MCF 10A (cell line): ENCODE measurements at regions not wholly inside any gene's neighbourhood (a gene's known extent, or its start where the extent isn't known, plus 50 kb on each side); places are given as distances from the start of the nearest gene placed in this dataset.

Experiments used
- BruUV-seq: library from RNA; stranded (reverse); fragments of 400-500 nt; replicated peaks from 2 replicates; lab custom pipeline; 2021; lab: Mats Ljungman, UMichigan
- CTCF ChIA-PET: fragments of 300-600 bp; sonication (Branson Sonifier 250); formaldehyde crosslinking; extraction: SDS; loops from one replicate; lab custom pipeline; 2021; ENCODE audit warnings: antibody characterized with exemption, inconsistent platforms; lab: Yijun Ruan, JAX
- POLR2A ChIA-PET: fragments of 300-600, 350-650 bp; sonication (Branson Sonifier 250); formaldehyde crosslinking; extraction: SDS; loops from one replicate; lab custom pipeline; 2020; ENCODE audit warnings: antibody characterized with exemption, inconsistent platforms; lab: Yijun Ruan, JAX
- DNase-seq: peaks from one replicate; pipeline ENCODE4 v3.0.0-alpha.2; 2018; ENCODE audit not compliant: unreplicated experiment
- H3K27ac Mint-ChIP-seq: one replicate; pipeline ENCODE4 v1.8.0; 2022; ENCODE audit warnings: mild to moderate bottlenecking, low read depth, mixed read lengths; ENCODE audit not compliant: unreplicated experiment
- H3K27me3 Mint-ChIP-seq: one replicate; pipeline ENCODE4 v1.8.0; 2022; ENCODE audit warnings: mixed read lengths; ENCODE audit not compliant: insufficient read depth, unreplicated experiment
- H3K36me3 Mint-ChIP-seq: one replicate; pipeline ENCODE4 v1.8.0; 2022; ENCODE audit warnings: mild to moderate bottlenecking, moderate library complexity, mixed read lengths; ENCODE audit not compliant: insufficient read depth, unreplicated experiment
- H3K4me1 Mint-ChIP-seq: one replicate; pipeline ENCODE4 v1.8.0; 2022; ENCODE audit warnings: mixed read lengths; ENCODE audit not compliant: insufficient read depth, unreplicated experiment
- H3K4me3 Mint-ChIP-seq: one replicate; pipeline ENCODE4 v1.8.0; 2022; ENCODE audit warnings: mild to moderate bottlenecking, moderate library complexity, mixed read lengths; ENCODE audit not compliant: unreplicated experiment
- H3K9me3 Mint-ChIP-seq: one replicate; pipeline ENCODE4 v1.8.0; 2022; ENCODE audit warnings: mixed read lengths; ENCODE audit not compliant: unreplicated experiment
- intact Hi-C: fragments of 100-400 bp; cut with micrococcal nuclease; formaldehyde crosslinking; loops from 2 replicates; pipeline ENCODE4 v1.14.1; 2022
- TF ChIP-seq, protein P1 (sequence below): fragments of 200-600 bp; IDR thresholded peaks from one replicate; pipeline ENCODE4 v1.8.0; 2022; ENCODE audit warnings: antibody characterized with exemption, mild to moderate bottlenecking; ENCODE audit not compliant: unreplicated experiment

DNA sequence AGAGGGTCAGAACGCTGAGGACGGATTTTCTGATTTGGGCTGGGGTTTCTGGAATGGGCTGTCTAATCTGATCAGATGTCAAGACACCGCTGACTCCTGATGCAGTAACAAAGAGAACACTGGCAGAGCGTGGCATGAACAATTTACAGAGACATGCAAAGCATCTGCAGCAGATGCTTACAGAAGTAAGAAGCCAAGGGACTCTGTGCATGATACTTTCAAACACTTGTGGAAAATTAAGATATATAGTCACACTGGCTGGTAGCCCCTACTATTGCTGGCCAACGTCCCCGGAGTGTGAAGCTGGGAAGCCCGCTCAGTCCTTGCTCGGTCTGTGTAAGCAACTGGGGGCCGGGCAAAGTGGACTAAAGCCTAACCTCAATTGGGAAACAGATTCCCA, 903.7 kb downstream of the BRD1 start:
- ChIA-PET POLR2A (interaction anchor here (0.6 kb wide), 1 partner anchor 856 kb away, joined by 4 read pairs; no protein-coding TSS in a partner anchor), CTCF (interaction anchor here (0.6 kb wide), 1 partner anchor 1112 kb away, joined by 4 read pairs; no protein-coding TSS in a partner anchor)
- H3K36me3 Mint-ChIP-seq, result no peaks in the 10 kb centered on the region
- DNase-seq, result no peak
- BruUV-seq, result no TSS peak
- TF ChIP-seq, protein P1, sequence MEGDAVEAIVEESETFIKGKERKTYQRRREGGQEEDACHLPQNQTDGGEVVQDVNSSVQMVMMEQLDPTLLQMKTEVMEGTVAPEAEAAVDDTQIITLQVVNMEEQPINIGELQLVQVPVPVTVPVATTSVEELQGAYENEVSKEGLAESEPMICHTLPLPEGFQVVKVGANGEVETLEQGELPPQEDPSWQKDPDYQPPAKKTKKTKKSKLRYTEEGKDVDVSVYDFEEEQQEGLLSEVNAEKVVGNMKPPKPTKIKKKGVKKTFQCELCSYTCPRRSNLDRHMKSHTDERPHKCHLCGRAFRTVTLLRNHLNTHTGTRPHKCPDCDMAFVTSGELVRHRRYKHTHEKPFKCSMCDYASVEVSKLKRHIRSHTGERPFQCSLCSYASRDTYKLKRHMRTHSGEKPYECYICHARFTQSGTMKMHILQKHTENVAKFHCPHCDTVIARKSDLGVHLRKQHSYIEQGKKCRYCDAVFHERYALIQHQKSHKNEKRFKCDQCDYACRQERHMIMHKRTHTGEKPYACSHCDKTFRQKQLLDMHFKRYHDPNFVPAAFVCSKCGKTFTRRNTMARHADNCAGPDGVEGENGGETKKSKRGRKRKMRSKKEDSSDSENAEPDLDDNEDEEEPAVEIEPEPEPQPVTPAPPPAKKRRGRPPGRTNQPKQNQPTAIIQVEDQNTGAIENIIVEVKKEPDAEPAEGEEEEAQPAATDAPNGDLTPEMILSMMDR, result no peak
- H3K9me3 Mint-ChIP-seq, result peaks cover 24% of the 10 kb centered on the region
- H3K4me1 Mint-ChIP-seq, result no peaks in the 10 kb centered on the region
- no peak overlapping the region for H3K27ac Mint-ChIP-seq
- intact Hi-C loops, result no loop called here
- no peak overlapping the region for H3K4me3 Mint-ChIP-seq
- H3K27me3 Mint-ChIP-seq, result no peaks in the 10 kb centered on the region

GRCh38 chr22:48923165-48923865, 904.4 kb downstream of the BRD1 start:
- Mint-ChIP-seq H3K27ac (no peak overlapping the region), H3K36me3 (no peaks in the 10 kb centered on the region), H3K4me1 (no peaks in the 10 kb centered on the region), H3K27me3 (no peaks in the 10 kb centered on the region), H3K4me3 (no peak overlapping the region), H3K9me3 (peaks cover 24% of the 10 kb centered on the region)
- intact Hi-C loops, result no loop called here
- TF ChIP-seq, protein P1, result no peak
- DNase-seq, result no peak
- CTCF ChIA-PET, result interaction anchor here (0.6 kb wide), 1 partner anchor 1111 kb away, joined by 4 read pairs; no protein-coding TSS in a partner anchor
- POLR2A ChIA-PET, result interaction anchor here (0.6 kb wide), 1 partner anchor 856 kb away, joined by 4 read pairs; no protein-coding TSS in a partner anchor
- no TSS peak for BruUV-seq

DNA sequence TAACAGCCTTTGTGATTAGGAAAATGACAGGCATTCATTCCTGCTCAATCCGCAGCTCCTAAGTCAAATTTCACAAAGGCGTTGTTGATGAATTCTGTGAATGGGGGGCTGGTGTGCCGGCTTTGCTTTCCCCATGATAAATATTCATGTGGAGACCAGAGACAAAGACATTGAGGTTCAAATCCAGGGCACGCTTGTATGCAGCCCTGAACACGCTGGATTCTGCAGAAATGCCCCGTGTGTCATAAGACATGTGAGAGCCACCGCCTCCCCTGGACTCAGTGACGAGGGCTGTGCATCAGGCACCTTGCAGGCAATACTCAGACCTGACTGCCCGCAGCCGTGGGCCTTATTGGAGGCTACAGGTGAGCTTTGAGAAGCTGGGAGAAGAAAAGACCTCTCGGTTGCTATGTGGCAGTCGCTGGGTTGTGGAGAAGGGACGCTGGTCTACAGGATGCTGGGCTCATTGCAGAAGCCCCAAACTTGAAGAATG, 906.2 kb downstream of the BRD1 start:
- no peaks in the 10 kb centered on the region for H3K36me3 Mint-ChIP-seq
- POLR2A ChIA-PET, result no interaction called here
- CTCF ChIA-PET, result no interaction called here
- intact Hi-C loops, result no loop called here
- TF ChIP-seq, protein P1, result no peak
- H3K27me3 Mint-ChIP-seq, result no peaks in the 10 kb centered on the region
- no peak for DNase-seq
- no peak overlapping the region for H3K27ac Mint-ChIP-seq
- H3K4me1 Mint-ChIP-seq, result no peaks in the 10 kb centered on the region
- BruUV-seq, result no TSS peak
- peaks cover 32% of the 10 kb centered on the region for H3K9me3 Mint-ChIP-seq
- no peak overlapping the region for H3K4me3 Mint-ChIP-seq

- Mint-ChIP-seq H3K27me3 (no peaks in the 10 kb centered on the region), H3K36me3 (no peaks in the 10 kb centered on the region), H3K9me3 (peaks cover 32% of the 10 kb centered on the region), H3K27ac (no peak overlapping the region), H3K4me3 (no peak overlapping the region), H3K4me1 (no peaks in the 10 kb centered on the region)
- CTCF ChIA-PET, result interaction anchor here (0.5 kb wide), 1 partner anchor 132 kb away, joined by 3 read pairs; no protein-coding TSS in a partner anchor
- no TSS peak for BruUV-seq
- DNase-seq, result no peak
- POLR2A ChIA-PET, result no interaction called here
- intact Hi-C loops, result no loop called here
- TF ChIP-seq, protein P1, result no peak
Measured at GRCh38 chr22:48920776-48921241, 906.9 kb downstream of the BRD1 start.
